Astrocyte (in vitro differentiated cells and primary cell): ENCODE measurements at regions not wholly inside any gene's neighbourhood (a gene's known extent, or its start where the extent isn't known, plus 50 kb on each side); places are given as distances from the start of the nearest gene placed in this dataset.
A peak's percentile ranks its signal among the peaks of the same experiment; 100 is the strongest.
"Not testable (repeated sequence)": the region's sequence is repeated elsewhere in the genome, so short reads cannot be mapped to it uniquely, and the experiment has no call there.

ENCODE experiments used
- DNase-seq: peaks from one replicate; pipeline ENCODE4 v3.0.0-alpha.2; 2010; ENCODE audit warnings: low read depth
- FAIRE-seq: peaks from 2 replicates; lab custom pipeline; 2011; peaks lifted over from hg19 to GRCh38; lab: Jason Lieb, UNC
- H2AFZ ChIP-seq: 2 replicates; pipeline ENCODE4 v1.6.0; 2012; ENCODE audit warnings: low read depth, low read length, inconsistent platforms
- H3K27ac ChIP-seq: 2 replicates; pipeline ENCODE4 v1.5.1; 2011; ENCODE audit warnings: low read depth, low read length, inconsistent platforms
- H3K27me3 ChIP-seq: 2 replicates; pipeline ENCODE4 v1.6.0; 2011; ENCODE audit warnings: low read length, inconsistent platforms; ENCODE audit not compliant: insufficient read depth
- H3K36me3 ChIP-seq: 2 replicates; pipeline ENCODE4 v1.5.1; 2011; ENCODE audit warnings: low read length, inconsistent platforms; ENCODE audit not compliant: insufficient read depth
- H3K4me1 ChIP-seq: 2 replicates; pipeline ENCODE4 v1.5.1; 2011; ENCODE audit warnings: low read length, inconsistent platforms; ENCODE audit not compliant: insufficient read depth
- H3K4me2 ChIP-seq: 2 replicates; pipeline ENCODE4 v1.6.0; 2012; ENCODE audit warnings: low read length, inconsistent platforms
- H3K4me3 ChIP-seq: 2 replicates; pipeline ENCODE4 v1.5.1; 2011; ENCODE audit warnings: low read depth, mild to moderate bottlenecking, low read length, inconsistent platforms; ENCODE audit not compliant: insufficient read depth
- H3K79me2 ChIP-seq: 2 replicates; pipeline ENCODE4 v1.6.0; 2012; ENCODE audit warnings: mild to moderate bottlenecking, low read length, inconsistent platforms; ENCODE audit not compliant: insufficient read depth
- H3K9ac ChIP-seq: 2 replicates; pipeline ENCODE4 v1.6.0; 2012; ENCODE audit warnings: mild to moderate bottlenecking, low read length, inconsistent platforms
- H3K9me3 ChIP-seq: 2 replicates; pipeline ENCODE4 v1.5.1; 2012; ENCODE audit warnings: low read depth, mild to moderate bottlenecking, low read length, inconsistent platforms; ENCODE audit not compliant: insufficient read depth
- H4K20me1 ChIP-seq: 2 replicates; pipeline ENCODE4 v1.6.0; 2012; ENCODE audit warnings: low read length, inconsistent platforms; ENCODE audit not compliant: insufficient read depth
- H3K27ac Mint-ChIP-seq: one replicate; pipeline ENCODE4 v1.8.0; 2021; ENCODE audit warnings: mild to moderate bottlenecking, mixed read lengths; ENCODE audit not compliant: unreplicated experiment
- H3K27me3 Mint-ChIP-seq: one replicate; pipeline ENCODE4 v1.8.0; 2021; ENCODE audit warnings: low read depth, mixed read lengths; ENCODE audit not compliant: unreplicated experiment
- H3K36me3 Mint-ChIP-seq: one replicate; pipeline ENCODE4 v1.8.0; 2021; ENCODE audit warnings: low read depth, mixed read lengths; ENCODE audit not compliant: unreplicated experiment
- H3K4me1 Mint-ChIP-seq: one replicate; pipeline ENCODE4 v1.8.0; 2021; ENCODE audit warnings: low read depth, mixed read lengths; ENCODE audit not compliant: unreplicated experiment
- H3K4me3 Mint-ChIP-seq: one replicate; pipeline ENCODE4 v1.8.0; 2021; ENCODE audit warnings: mild to moderate bottlenecking, moderate library complexity, mixed read lengths; ENCODE audit not compliant: unreplicated experiment
- H3K9me3 Mint-ChIP-seq: one replicate; pipeline ENCODE4 v1.8.0; 2021; ENCODE audit warnings: mild to moderate bottlenecking, mixed read lengths; ENCODE audit not compliant: unreplicated experiment
- EZH2 ChIP-seq: IDR thresholded peaks from 2 replicates; pipeline ENCODE4 v1.6.1; 2012; ENCODE audit warnings: mild to moderate bottlenecking, low read length, inconsistent platforms; ENCODE audit not compliant: insufficient read depth
- TF ChIP-seq, protein P1 (sequence below): IDR thresholded peaks from 2 replicates; pipeline ENCODE4 v1.5.1; 2011; ENCODE audit warnings: low read depth, mild to moderate bottlenecking, inconsistent platforms, low read length, moderate library complexity; ENCODE audit not compliant: insufficient read depth

DNA sequence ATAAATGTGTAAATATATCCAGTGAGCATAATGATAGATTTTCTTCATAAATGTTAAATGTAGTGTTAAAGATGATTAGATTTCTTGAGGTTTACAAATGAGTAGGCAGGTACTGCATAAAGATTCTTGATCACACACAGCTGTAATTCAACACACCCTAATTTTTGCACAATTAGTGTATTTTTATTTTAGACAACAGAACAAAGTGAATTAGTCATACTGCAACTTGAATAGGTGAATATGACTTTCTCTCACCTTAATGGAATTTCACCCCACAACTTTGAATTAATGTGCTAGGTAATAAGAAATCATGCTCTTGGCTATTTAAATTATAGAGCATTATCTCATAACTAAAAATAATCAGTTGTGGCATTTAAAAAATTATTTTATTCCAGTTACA is 795.7 kb upstream of the ACO1 start:
- Mint-ChIP-seq H3K27me3 (no peaks in the 10 kb centered on the region), H3K27ac (no peak overlapping the region), H3K9me3 (no peaks in the 10 kb centered on the region), H3K4me1 (peaks cover 12% of the 10 kb centered on the region), H3K4me3 (no peak overlapping the region), H3K36me3 (no peaks in the 10 kb centered on the region)
- TF ChIP-seq, protein P1, sequence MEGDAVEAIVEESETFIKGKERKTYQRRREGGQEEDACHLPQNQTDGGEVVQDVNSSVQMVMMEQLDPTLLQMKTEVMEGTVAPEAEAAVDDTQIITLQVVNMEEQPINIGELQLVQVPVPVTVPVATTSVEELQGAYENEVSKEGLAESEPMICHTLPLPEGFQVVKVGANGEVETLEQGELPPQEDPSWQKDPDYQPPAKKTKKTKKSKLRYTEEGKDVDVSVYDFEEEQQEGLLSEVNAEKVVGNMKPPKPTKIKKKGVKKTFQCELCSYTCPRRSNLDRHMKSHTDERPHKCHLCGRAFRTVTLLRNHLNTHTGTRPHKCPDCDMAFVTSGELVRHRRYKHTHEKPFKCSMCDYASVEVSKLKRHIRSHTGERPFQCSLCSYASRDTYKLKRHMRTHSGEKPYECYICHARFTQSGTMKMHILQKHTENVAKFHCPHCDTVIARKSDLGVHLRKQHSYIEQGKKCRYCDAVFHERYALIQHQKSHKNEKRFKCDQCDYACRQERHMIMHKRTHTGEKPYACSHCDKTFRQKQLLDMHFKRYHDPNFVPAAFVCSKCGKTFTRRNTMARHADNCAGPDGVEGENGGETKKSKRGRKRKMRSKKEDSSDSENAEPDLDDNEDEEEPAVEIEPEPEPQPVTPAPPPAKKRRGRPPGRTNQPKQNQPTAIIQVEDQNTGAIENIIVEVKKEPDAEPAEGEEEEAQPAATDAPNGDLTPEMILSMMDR, result no peak
- TF ChIP-seq EZH2, result no peak
- no peak for FAIRE-seq
- Histone ChIP-seq H3K4me2 (no peak overlapping the region), H3K9ac (no peak overlapping the region), H3K4me3 (no peak overlapping the region), H3K79me2 (no peaks in the 10 kb centered on the region), H3K27me3 (no peaks in the 10 kb centered on the region), H3K36me3 (no peaks in the 10 kb centered on the region), H3K27ac (no peak overlapping the region), H3K4me1 (no peaks in the 10 kb centered on the region), H3K9me3 (no peaks in the 10 kb centered on the region), H4K20me1 (no peaks in the 10 kb centered on the region), H2AFZ (no peak overlapping the region)
- no peak for DNase-seq

GRCh38 chr9:31590091-31590490 is 794.4 kb upstream of the ACO1 start:
- Histone ChIP-seq H3K27ac (no peak overlapping the region), H3K36me3 (no peaks in the 10 kb centered on the region), H3K4me2 (no peak overlapping the region), H3K79me2 (no peaks in the 10 kb centered on the region), H3K9me3 (no peaks in the 10 kb centered on the region), H2AFZ (no peak overlapping the region), H3K27me3 (no peaks in the 10 kb centered on the region), H4K20me1 (no peaks in the 10 kb centered on the region), H3K9ac (no peak overlapping the region), H3K4me1 (no peaks in the 10 kb centered on the region), H3K4me3 (no peak overlapping the region)
- Mint-ChIP-seq H3K36me3 (no peaks in the 10 kb centered on the region), H3K27ac (no peak overlapping the region), H3K27me3 (no peaks in the 10 kb centered on the region), H3K4me3 (no peak overlapping the region), H3K9me3 (no peaks in the 10 kb centered on the region), H3K4me1 (peaks cover 9% of the 10 kb centered on the region)
- TF ChIP-seq EZH2, result no peak
- TF ChIP-seq, protein P1, result no peak
- no peak for FAIRE-seq
- peak; percentile 30 for DNase-seq

DNA sequence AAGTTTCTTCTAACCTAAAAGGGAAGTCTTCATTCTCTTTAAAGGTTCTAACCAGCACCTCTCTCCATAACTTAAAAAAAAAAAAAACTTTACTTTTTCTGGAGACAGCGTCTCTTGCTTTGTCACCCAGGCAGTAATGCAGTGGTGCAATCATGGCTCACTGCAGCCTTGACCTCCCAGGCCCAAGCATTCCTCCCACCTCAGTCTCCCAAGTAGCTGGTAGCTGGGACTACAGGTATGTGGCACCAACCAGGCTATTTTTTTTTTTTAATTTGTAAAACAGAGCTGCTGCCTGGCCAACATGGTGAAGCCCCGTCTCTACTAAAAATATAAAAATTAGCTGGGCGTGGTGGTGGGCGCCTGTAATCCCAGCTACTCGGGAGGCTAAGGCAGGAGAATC is 787.4 kb upstream of the ACO1 start:
- not testable (repeated sequence) for DNase-seq, H2AFZ ChIP-seq, H3K27ac ChIP-seq, H3K9me3 ChIP-seq, H3K9me3 Mint-ChIP-seq, H3K36me3 Mint-ChIP-seq, H3K79me2 ChIP-seq, H3K27me3 Mint-ChIP-seq, H3K27me3 ChIP-seq, H3K4me2 ChIP-seq, H3K9ac ChIP-seq, H4K20me1 ChIP-seq, H3K4me1 ChIP-seq, H3K4me3 Mint-ChIP-seq, H3K4me3 ChIP-seq, H3K36me3 ChIP-seq, FAIRE-seq
- H3K4me1 Mint-ChIP-seq, result peaks cover 16% of the 10 kb centered on the region
- peak overlapping the region; percentile 82 for H3K27ac Mint-ChIP-seq
